ENCODE measurements at regions not wholly inside any gene's neighbourhood (a gene's known extent, or its start where the extent isn't known, plus 50 kb on each side); places are given as distances from the start of the nearest gene placed in this dataset.

- DNase-seq (ENCODE audit: low spot score): no peak
- ATAC-seq (ENCODE audit: low FRiP score): no peak
- TF ChIP-seq CTCF (IDR thresholded peaks at IDR 0.05): no peak
Observed at GRCh38 chr12:115660211-115660805, 617.2 kb downstream of the MED13L start.

GRCh38 chr12:115659422-115659821 is 618.1 kb downstream of the MED13L start:
- ATAC-seq (ENCODE audit: low FRiP score) (no peak), DNase-seq (ENCODE audit: low spot score) (no peak)
- no peak for TF ChIP-seq CTCF (IDR thresholded peaks at IDR 0.05)

- TF ChIP-seq CTCF (IDR thresholded peaks at IDR 0.05): no peak
- no peak for ATAC-seq (ENCODE audit: low FRiP score)
- DNase-seq (ENCODE audit: low spot score): no peak
Observed at GRCh38 chr12:115657081-115658013, 620.1 kb downstream of the MED13L start.

- no peak for TF ChIP-seq CTCF (IDR thresholded peaks at IDR 0.05)
- ATAC-seq (ENCODE audit: low FRiP score): no peak
- no peak for DNase-seq (ENCODE audit: low spot score)
Observed at GRCh38 chr12:115650026-115650425, 627.5 kb downstream of the MED13L start.

GRCh38 chr12:115648463-115648862 is 629.0 kb downstream of the MED13L start:
- DNase-seq (ENCODE audit: low spot score): no peak
- ATAC-seq (ENCODE audit: low FRiP score): no peak
- TF ChIP-seq CTCF (IDR thresholded peaks at IDR 0.05): no peak

DNA sequence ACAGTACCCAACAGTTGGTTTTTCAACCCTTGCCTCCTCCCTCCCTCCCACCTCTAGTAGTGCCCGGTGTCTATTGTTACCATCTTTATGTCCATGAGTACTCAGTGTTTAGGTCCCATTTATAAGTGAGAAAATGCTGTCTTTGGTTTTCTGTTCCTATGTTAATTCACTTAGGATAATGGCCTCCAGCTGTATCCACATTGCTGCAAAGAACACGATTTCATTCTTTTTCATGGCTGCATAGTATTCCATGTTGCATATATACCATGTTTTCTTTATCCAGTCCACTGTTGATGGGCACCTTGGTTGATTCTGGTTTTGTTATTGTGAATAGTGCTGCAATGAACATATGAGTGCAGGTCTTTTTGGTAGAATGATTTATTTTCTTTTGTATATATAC is 631.3 kb downstream of the MED13L start:
- ATAC-seq (ENCODE audit: low FRiP score) (no peak), DNase-seq (ENCODE audit: low spot score) (no peak)
- no peak for TF ChIP-seq CTCF (IDR thresholded peaks at IDR 0.05)

DNA sequence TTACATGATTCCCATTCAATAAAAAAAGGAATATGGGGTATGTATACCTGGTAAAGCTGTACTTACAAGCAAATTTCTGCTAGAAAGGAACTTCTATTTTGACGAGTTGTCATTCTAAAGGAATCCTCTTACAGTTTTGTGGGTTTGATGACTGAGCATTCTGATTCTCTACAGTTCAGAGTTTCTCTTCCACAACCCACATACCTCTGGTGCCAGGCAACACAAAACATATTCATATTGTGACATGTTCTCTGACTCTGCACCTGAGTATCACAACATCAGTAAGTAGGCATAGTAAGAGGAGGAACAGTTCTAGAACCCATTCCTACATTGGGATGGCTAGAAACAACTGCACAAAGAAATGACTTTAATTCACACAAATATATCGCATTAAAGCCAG is 636.6 kb downstream of the MED13L start:
- no peak for ATAC-seq (ENCODE audit: low FRiP score)
- no peak for DNase-seq (ENCODE audit: low spot score)
- TF ChIP-seq CTCF (IDR thresholded peaks at IDR 0.05): no peak

All from omental fat pad (tissue), 3 donors.